ENCODE measurements at regions not wholly inside any gene's neighbourhood (a gene's known extent, or its start where the extent isn't known, plus 50 kb on each side); places are given as distances from the start of the nearest gene placed in this dataset.

DNA sequence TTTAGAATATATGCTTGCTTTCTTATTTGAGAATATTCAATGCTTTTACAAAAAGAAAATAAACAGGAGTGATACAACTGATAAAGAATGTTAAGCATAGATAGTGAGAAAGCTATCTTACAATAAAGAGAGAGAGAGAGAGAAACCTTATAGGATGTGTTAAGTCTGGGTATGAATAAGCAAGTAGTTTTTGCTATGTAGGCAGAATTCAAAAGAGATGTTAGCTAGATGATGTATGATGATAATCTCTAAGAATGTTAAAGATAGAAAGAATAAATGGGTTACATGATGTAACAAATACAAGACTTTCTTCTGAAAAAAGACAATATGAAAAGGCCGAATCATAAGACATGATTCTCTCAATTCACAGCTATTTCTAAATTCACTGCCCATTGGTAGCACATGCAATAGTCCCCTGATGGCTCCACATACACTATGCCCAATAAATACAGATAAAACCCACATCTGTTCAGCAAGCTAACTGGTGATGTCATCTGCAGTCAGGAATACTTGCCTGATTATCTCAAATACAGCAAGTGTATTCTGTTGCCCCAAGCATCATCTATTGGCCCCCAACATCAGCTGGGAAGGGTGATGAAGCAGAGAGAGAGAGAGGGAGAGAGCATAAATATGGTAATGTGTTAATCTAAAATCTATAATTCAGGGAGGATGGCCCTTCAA is 169.2 kb upstream of the LYSMD4 start:
- TF ChIP-seq EZH2 (IDR thresholded peaks at IDR 0.05; ENCODE audit: low read length, unreplicated experiment), result no peak
- TF ChIP-seq, protein P1, sequence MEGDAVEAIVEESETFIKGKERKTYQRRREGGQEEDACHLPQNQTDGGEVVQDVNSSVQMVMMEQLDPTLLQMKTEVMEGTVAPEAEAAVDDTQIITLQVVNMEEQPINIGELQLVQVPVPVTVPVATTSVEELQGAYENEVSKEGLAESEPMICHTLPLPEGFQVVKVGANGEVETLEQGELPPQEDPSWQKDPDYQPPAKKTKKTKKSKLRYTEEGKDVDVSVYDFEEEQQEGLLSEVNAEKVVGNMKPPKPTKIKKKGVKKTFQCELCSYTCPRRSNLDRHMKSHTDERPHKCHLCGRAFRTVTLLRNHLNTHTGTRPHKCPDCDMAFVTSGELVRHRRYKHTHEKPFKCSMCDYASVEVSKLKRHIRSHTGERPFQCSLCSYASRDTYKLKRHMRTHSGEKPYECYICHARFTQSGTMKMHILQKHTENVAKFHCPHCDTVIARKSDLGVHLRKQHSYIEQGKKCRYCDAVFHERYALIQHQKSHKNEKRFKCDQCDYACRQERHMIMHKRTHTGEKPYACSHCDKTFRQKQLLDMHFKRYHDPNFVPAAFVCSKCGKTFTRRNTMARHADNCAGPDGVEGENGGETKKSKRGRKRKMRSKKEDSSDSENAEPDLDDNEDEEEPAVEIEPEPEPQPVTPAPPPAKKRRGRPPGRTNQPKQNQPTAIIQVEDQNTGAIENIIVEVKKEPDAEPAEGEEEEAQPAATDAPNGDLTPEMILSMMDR (conservative IDR thresholded peaks at IDR 0.05; ENCODE audit: low read depth, low read length), result no peak
